ENCODE measurements at regions not wholly inside any gene's neighbourhood (a gene's known extent, or its start where the extent isn't known, plus 50 kb on each side); places are given as distances from the start of the nearest gene placed in this dataset.

DNA sequence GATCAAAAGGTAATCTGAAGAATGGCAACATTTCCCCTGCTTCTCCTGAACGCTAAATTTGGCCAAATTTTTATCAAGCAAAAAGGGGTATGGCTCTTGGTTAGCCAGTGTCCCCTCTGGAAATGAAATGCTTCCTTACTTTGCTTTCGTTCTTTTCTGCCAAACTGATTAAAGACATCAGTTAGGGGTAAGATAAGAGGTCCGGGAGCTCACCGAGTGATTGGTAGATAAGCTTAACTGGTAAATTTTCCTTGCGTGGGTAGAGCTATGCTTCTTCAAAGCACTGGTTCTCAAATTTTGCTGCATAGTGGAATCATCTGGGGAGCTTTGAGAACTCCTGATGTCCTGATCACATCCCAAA is 62.7 kb upstream of the MAPRE2 start:
- no peak for DNase-seq (ENCODE audit: low read depth)

DNA sequence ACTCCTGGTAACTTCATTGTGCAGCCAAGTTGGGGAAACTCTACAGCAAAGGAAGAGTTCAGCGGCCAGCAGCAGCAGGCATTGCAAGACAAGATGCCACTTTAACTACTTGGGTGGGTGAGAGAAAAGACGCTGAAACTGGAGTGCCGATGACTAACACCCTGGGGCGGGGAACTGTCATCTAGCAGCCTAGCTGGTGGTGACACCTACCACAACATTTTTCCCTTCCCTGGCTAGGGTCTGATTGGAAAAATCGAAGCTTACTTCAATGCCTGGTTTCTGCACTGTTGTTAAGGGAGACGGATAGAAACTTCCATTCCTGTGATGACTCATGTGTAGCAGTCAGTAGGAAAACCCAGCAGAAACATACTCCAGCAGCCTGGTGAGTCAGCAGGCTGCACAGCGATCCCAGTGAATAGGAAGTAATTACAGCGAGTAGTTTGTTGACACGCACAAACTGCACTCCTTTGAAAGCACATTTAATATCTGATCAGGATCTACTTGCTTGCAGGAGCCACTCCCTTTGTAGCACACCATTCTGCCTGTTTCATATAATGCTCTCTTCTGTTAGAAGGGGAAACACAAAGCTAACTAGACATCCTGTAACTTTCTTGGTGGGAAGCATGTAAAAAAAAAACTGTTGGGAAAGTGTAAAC is 62.1 kb upstream of the MAPRE2 start:
- DNase-seq (ENCODE audit: low read depth): peak; percentile 34

GRCh38 chr18:34981487-34981886 is 59.7 kb upstream of the MAPRE2 start:
- DNase-seq (ENCODE audit: low read depth): no peak

GRCh38 chr18:34985963-34986362 is 55.2 kb upstream of the MAPRE2 start:
- DNase-seq (ENCODE audit: low read depth): no peak

DNA sequence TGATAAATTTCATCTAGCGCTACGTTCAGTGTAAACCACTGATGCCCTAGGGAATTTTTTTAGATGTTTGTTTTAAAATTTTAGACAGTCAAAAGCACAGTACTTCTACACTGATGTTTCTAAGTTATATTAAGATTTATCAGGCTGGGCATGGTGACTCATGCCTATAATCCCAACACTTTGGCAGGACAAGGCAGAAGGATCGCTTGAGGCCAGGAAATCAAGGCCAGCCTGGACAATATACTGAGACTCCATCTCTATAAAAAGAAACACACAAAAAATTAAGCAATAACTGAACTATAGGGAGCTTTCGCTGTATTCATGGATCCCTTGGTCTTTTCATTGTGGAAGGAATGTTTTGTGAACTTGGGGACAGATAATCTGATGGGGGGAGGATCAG is 50.6 kb upstream of the MAPRE2 start:
- no peak for DNase-seq (ENCODE audit: low read depth)

- DNase-seq (ENCODE audit: low read depth): no peak
These were observed 50.1 kb upstream of the MAPRE2 start for GRCh38 chr18:34991152-34991551.
